GM18508 (cell line): ENCODE measurements at regions not wholly inside any gene's neighbourhood (a gene's known extent, or its start where the extent isn't known, plus 50 kb on each side); places are given as distances from the start of the nearest gene placed in this dataset.
"Not testable (repeated sequence)": the region's sequence is repeated elsewhere in the genome, so short reads cannot be mapped to it uniquely, and the experiment has no call there.

ENCODE experiments used
- ATAC-seq: cut with Tn5 transposase; IDR thresholded peaks from one replicate; pipeline ENCODE4 v1.9.1; 2021; ENCODE audit warnings: moderate number of reproducible peaks; ENCODE audit not compliant: insufficient read depth, unreplicated experiment

GRCh38 chr20:12753742-12754141 lies 255.0 kb upstream of the SPTLC3 start:
- not testable (repeated sequence) for ATAC-seq

DNA sequence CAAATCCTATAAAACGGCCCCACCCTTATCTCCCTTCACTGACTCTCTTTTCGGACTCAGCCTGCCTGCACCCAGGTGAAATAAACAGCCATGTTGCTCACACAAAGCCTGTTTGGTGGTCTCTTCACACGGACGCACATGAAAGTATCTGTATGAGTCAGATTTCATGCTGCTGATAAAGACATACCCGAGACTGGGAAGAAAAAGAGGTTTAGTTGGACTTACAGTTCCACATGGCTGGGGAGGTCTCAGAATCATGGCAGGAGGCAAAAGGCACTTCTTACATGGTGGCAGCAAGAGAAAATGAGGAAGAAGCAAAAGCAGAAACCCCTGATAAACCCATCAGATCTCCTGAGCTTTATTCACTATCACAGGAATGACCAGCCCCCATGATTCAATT lies 249.3 kb upstream of the SPTLC3 start:
- ATAC-seq, result not testable (repeated sequence)

DNA sequence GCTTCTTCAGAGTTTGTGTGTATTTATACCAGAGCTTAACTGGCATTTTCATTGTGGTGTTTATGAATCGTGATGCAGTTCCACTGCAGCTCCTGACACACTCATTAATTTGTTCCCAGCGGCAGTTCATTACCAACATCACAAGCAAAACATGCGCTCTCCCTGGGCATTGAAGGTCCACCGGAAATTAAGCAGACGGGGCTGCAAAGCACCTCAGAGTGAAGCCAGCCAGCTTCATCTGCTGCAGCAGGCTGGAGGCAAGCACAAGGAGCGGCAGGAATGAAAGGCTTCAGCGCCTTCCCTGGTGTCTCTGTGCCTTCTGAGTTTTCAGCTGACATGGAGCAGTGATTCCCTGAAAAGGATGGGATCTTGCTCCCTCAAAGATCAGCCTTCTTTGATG lies 246.0 kb upstream of the SPTLC3 start:
- ATAC-seq, result no peak

DNA sequence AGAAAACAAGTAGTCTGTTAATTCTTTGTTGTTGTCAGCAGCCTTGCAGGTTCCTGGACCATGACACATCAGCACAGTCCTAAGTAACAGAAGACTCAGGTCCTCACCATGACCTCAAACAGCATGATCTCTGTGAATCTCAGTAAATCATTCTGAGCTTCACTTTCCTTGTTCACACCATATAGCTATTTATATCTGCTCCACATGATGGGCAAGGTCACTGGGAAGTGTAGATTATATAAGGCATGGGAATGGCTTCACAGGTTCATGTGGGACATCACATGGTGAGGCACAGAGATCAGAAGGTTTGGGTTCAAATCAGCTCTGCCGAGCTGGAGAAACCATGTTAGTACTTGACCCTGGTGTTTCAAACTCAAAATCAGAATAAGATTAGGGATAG lies 245.4 kb upstream of the SPTLC3 start:
- no peak for ATAC-seq

DNA sequence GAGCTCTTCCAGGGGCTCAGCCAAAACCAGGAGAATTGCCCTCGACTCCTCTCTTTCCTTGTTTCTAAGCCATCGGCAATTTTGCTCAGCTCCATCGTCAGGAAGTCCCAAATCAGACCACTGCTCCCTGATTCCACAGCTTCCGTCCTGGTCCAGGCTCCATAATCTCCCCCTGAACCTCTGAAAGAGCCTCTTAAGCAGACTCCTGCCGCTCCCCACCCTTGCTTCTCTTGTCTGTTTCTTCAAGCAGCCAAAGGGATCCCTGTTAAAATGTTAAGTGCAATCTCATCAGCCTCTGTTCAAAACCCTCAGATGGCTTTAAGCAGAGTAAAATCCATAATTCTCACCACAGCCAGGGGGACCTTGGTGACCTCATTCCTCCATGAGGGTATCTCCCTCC lies 244.7 kb upstream of the SPTLC3 start:
- ATAC-seq, result no peak

- no peak for ATAC-seq
Measured at GRCh38 chr20:12764851-12765250, 243.9 kb upstream of the SPTLC3 start.

- no peak for ATAC-seq
Measured at GRCh38 chr20:12773936-12774335, 234.8 kb upstream of the SPTLC3 start.

DNA sequence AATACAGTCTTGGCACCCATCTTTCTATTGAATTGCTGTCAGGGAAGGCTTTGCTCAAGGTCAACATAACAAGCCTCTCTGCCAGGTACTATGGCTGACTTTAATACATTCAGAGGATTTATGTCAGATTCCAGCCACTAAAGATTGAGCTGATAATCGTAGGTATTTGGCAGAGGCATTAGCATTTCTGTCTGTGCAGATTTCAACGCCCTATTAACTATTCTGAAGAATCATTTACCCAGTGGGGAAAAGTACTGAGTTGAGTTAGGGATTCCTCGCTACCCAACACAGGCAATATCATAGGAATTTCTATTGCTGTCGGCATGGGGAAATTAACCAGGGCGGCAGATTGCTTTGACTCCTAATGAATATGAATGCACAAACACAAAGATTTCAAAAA lies 233.7 kb upstream of the SPTLC3 start:
- no peak for ATAC-seq

- no peak for ATAC-seq
Measured at GRCh38 chr20:12777016-12777415, 231.8 kb upstream of the SPTLC3 start.

DNA sequence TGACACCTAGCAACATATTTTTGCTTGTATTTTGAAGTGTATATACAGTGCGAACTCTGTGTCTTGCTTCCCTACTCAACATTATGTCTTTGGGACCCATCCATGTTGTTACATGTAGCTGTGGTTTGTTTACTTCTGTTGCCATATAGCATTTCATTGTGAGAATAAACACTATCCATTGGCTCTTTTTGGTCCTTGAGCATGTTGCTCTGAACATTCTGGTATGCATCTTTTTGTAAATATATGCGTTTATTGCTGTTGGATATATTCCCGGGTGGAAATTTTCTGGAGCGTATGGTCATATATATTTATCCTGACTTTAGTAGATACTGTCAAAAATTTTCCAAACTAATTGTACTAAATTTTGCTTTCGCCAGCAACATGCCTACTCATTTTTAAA lies 222.5 kb upstream of the SPTLC3 start:
- ATAC-seq, result no peak

GRCh38 chr20:12788632-12789299 lies 220.0 kb upstream of the SPTLC3 start:
- ATAC-seq, result no peak

- ATAC-seq, result no peak
Measured at GRCh38 chr20:12790859-12791258, 217.9 kb upstream of the SPTLC3 start.

DNA sequence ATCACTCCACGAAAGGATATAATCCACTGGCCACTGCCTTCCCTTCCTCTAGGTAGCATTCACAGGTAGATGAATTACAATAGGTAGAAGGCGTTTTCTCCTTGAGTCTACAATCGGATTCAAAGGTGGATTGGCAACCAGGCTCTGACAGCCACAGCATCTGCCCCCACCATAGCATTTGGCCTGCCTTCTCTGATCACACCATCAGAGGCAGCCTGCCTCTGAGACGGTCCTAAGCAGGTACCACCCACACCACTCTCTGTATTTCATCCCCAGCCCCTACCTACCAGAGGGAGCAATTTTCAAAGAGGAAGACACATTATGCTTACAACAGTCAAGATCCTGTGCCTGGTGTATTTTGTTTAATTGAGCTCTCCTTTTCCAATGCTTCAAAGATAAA lies 210.5 kb upstream of the SPTLC3 start:
- ATAC-seq, result no peak

GRCh38 chr20:12808006-12808567 lies 200.7 kb upstream of the SPTLC3 start:
- ATAC-seq, result no peak

DNA sequence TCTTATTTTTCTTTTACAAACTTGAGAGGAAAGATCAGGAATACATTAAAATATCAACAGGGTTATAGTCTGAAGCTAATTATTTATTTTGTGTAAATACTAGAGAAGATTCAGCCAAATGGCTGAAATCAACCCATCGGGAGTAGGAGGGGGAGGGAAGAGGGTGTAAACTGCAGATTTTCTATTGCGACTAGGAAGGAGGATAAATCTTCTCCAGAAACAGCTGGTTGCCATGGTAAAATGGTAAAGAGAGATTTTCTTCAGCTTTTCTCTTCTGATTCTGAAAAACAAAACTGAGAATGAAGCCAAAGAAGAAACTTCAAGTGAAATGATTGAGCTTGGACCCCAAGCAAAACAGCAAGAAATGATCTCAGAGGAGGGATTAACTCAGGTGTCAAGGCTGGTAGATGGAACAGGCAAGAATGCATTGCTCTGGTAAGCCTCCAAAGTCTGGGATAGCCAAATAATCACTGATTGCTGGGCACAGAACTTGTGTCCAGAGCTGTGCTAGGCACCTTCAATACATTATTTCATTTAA lies 193.5 kb upstream of the SPTLC3 start:
- no peak for ATAC-seq

DNA sequence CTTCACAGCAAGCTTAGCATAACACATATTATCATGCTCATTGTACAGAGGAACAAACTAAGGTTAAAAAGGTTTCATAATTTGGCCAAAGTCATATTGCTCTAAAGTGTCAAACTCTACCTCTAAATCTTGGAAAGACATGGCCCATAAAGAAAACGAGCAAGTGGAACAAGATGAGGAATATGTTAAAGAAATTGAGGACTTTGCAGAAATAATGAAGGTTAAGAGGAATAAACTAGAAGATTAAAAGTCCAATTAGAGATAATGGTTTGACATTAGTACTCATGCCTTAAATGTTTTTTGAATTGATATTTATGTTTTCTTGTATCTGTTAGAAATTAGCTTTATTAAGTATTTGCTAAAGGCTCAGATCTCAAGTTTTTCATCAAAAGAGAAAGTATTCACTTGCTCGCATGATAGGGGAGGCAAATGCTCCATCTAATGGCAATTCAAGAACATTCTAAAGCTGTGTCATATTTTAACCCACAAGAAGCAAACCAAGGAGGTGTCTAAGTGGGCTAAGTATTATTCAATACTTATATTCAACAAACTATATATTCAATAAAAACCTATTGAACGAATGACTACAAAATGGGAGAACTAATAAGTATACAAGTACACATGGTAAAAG lies 192.9 kb upstream of the SPTLC3 start:
- ATAC-seq, result no peak

DNA sequence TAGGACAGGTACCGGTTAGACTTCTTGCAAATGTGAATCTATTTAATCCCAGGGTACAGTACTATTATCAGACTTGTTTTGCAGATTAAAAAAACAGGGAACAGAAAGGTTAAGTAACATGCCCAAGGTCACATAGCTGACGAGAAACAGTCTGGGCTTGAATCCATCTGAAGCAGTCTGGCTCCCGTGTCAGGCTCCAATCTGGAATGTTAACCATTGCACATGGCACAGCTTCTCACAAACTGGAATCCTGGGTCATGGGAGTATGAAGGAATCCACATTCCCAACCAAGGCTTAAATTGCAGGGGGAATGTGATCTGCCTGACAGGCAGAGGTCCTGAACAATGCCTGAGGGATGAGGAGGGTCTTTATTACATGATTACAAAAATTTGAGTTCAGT lies 187.5 kb upstream of the SPTLC3 start:
- ATAC-seq, result no peak

- ATAC-seq, result no peak
Measured at GRCh38 chr20:12823734-12824133, 185.0 kb upstream of the SPTLC3 start.

GRCh38 chr20:12824328-12825225 lies 184.2 kb upstream of the SPTLC3 start:
- no peak for ATAC-seq

DNA sequence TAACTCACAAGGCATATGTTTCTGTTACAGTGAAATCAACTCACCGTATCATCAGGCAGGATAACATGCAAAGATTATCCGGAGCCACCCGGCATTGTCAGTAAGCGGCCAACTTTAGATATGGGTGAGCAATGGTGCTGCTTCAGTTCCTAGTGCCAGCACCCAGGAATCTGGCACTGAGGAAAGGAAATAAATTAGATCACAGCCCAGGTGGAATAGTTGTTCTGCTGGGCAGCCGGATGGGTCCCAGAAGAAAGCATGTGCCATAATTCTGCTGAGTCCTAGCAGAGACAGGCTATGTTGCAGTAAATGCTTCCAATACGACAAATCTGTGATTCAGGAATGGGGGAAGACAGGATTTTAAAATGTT lies 183.6 kb upstream of the SPTLC3 start:
- no peak for ATAC-seq
